HCT116 (cell line): ENCODE measurements at regions not wholly inside any gene's neighbourhood (a gene's known extent, or its start where the extent isn't known, plus 50 kb on each side); places are given as distances from the start of the nearest gene placed in this dataset.

Experiments used
- ATAC-seq: fragments of 200-7000 bp; cut with Tn5 transposase; 2 replicates; pipeline ENCODE4 v1.9.1; 2020; ENCODE audit warnings: mild to moderate bottlenecking, moderate library complexity
- BruUV-seq: library from RNA; stranded (reverse); fragments of 400-500 nt; replicated peaks from 2 replicates; lab custom pipeline; 2021; lab: Mats Ljungman, UMichigan
- CTCF ChIA-PET: fragments of 300-600 bp; sonication (Branson Sonifier 250); formaldehyde crosslinking; loops from one replicate; lab custom pipeline; 2021; ENCODE audit warnings: antibody characterized with exemption; lab: Charles Lee
- POLR2A ChIA-PET: fragments of 300-600, 350-600 bp; sonication (Branson Sonifier 250); formaldehyde crosslinking; loops from one replicate; lab custom pipeline; 2021; ENCODE audit warnings: antibody characterized with exemption; lab: Charles Lee
- RAD21 ChIA-PET, 2 experiments: fragments of 300-600 bp; sonication (Branson Sonifier 250); formaldehyde crosslinking; loops; one replicate each; lab custom pipeline; 2023; ENCODE audit warnings: low total read pairs in 2 of 2; ENCODE audit not compliant: uncharacterized antibody in 2 of 2, unreplicated experiment in 2 of 2, low non-redundant PET in 1 of 2; lab: Charles Lee
- DNase-seq: peaks from one replicate; pipeline ENCODE4 v3.0.0-alpha.2; 2010; ENCODE audit warnings: low read depth, low spot score
- H2AFZ ChIP-seq: fragments of 200-600 bp; shearing (Covaris generic), sonication (generic); 2 replicates; pipeline ENCODE4 v1.6.1; 2017; ENCODE audit warnings: low read depth, mixed run types, mixed read lengths, antibody characterized with exemption, low read length; ENCODE audit not compliant: poor library complexity, severe bottlenecking
- H3K27ac ChIP-seq: 2 replicates; pipeline ENCODE4 v1.5.1; 2012; ENCODE audit warnings: low read depth, low read length
- H3K27me3 ChIP-seq: fragments of 200-600 bp; sonication (generic); 2 replicates; pipeline ENCODE4 v1.6.1; 2016; ENCODE audit warnings: mixed run types, low read length, mixed read lengths; ENCODE audit not compliant: insufficient read depth
- H3K36me3 ChIP-seq, 2 experiments: fragments of 200-500 bp in 1 of 2; fragments of 200-600 bp in 1 of 2; sonication (Bioruptor generic) in 1 of 2; sonication (generic) in 1 of 2; 2 replicates each; pipeline versions ENCODE4 v1.5.1 to v1.6.1; 2014 to 2016; ENCODE audit warnings: low read length in 2 of 2, inconsistent platforms in 1 of 2, mixed read lengths in 1 of 2, mixed run types in 1 of 2; ENCODE audit not compliant: insufficient read depth in 2 of 2, control insufficient read depth in 1 of 2
- H3K4me1 ChIP-seq, 2 experiments: fragments of 200-600 bp in 1 of 2; sonication (generic) in 1 of 2; 2 replicates each; pipeline versions ENCODE4 v1.5.1 to v1.6.1; 2012 to 2017; ENCODE audit warnings: low read length in 2 of 2, inconsistent platforms in 1 of 2, mild to moderate bottlenecking in 1 of 2, mixed read lengths in 1 of 2, mixed run types in 1 of 2, moderate library complexity in 1 of 2; ENCODE audit not compliant: insufficient read depth in 2 of 2, control insufficient read depth in 1 of 2
- H3K4me2 ChIP-seq: fragments of 200-600 bp; sonication (generic); 2 replicates; pipeline ENCODE4 v1.6.1; 2017; ENCODE audit warnings: mixed run types, low read length, mixed read lengths
- H3K4me3 ChIP-seq, 2 experiments: fragments of 200-600 bp in 1 of 2; sonication (generic) in 1 of 2; replicated peaks in 1 of 2; 2 replicates each; pipeline ENCODE4 v1.5.1; 2011 to 2016; ENCODE audit warnings: low read length in 2 of 2, control low read depth in 1 of 2, low read depth in 1 of 2, mild to moderate bottlenecking in 1 of 2, mixed read lengths in 1 of 2, mixed run types in 1 of 2
- H3K79me2 ChIP-seq: fragments of 200-600 bp; sonication (generic); 2 replicates; pipeline ENCODE4 v1.6.1; 2017; ENCODE audit warnings: mild to moderate bottlenecking, mixed run types, low read length, moderate library complexity, mixed read lengths; ENCODE audit not compliant: insufficient read depth
- H3K9ac ChIP-seq: fragments of 200-600 bp; sonication (generic); 2 replicates; pipeline ENCODE4 v1.6.1; 2016; ENCODE audit warnings: low read length, mixed read lengths
- H3K9me2 ChIP-seq: fragments of 200-600 bp; sonication (generic), shearing (Covaris generic); 2 replicates; pipeline ENCODE4 v1.6.1; 2017; ENCODE audit warnings: mixed run types, mild to moderate bottlenecking, moderate library complexity; ENCODE audit not compliant: insufficient read depth
- H3K9me3 ChIP-seq, 2 experiments: fragments of 200-500 bp in 1 of 2; fragments of 200-600 bp in 1 of 2; sonication (Bioruptor generic) in 1 of 2; sonication (generic) in 1 of 2; 2 replicates each; pipeline ENCODE4 v1.6.1; 2014 to 2017; ENCODE audit warnings: low read length in 2 of 2, mixed read lengths in 2 of 2, inconsistent platforms in 1 of 2, low read depth in 1 of 2, mild to moderate bottlenecking in 1 of 2, mixed run types in 1 of 2, moderate library complexity in 1 of 2; ENCODE audit not compliant: control insufficient read depth in 1 of 2, insufficient read depth in 1 of 2
- H4K20me1 ChIP-seq: fragments of 200-600 bp; sonication (generic), shearing (Covaris generic); 2 replicates; pipeline ENCODE4 v1.6.1; 2017; ENCODE audit warnings: mixed run types, mild to moderate bottlenecking, moderate library complexity; ENCODE audit not compliant: insufficient read depth
- EZH2 ChIP-seq: fragments of 200-600 bp; sonication (generic); IDR thresholded peaks from 2 replicates; pipeline ENCODE4 v1.6.1; 2017; ENCODE audit warnings: antibody characterized with exemption, mixed run types
- EZH2phosphoT487 ChIP-seq: fragments of 200-600 bp; IDR thresholded peaks from 2 replicates; pipeline ENCODE4 v1.6.1; 2018; ENCODE audit warnings: antibody characterized with exemption, borderline replicate concordance
- FOSL1 ChIP-seq: IDR thresholded peaks from 2 replicates; pipeline ENCODE4 v1.6.1; 2012; ENCODE audit warnings: low read depth
- JUND ChIP-seq: IDR thresholded peaks from 2 replicates; pipeline ENCODE4 v1.6.1; 2012
- POLR2A ChIP-seq: IDR thresholded peaks from 2 replicates; pipeline ENCODE4 v1.7.0; 2011; ENCODE audit warnings: borderline replicate concordance; ENCODE audit not compliant: insufficient read depth, insufficient read length; ENCODE audit errors: extremely low read depth
- POLR2AphosphoS5 ChIP-seq: IDR thresholded peaks from 2 replicates; pipeline ENCODE4 v1.6.1; 2011; ENCODE audit warnings: mild to moderate bottlenecking, low read depth, low read length, moderate library complexity
- RAD21 ChIP-seq: IDR thresholded peaks from 2 replicates; pipeline ENCODE4 v1.6.1; 2012; ENCODE audit warnings: low read depth, mild to moderate bottlenecking
- SP1 ChIP-seq: IDR thresholded peaks from 2 replicates; pipeline ENCODE4 v1.6.1; 2012; ENCODE audit warnings: low read depth
- SRF ChIP-seq: IDR thresholded peaks from 2 replicates; pipeline ENCODE4 v1.6.1; 2012; ENCODE audit warnings: low read depth
- TCF7L2 ChIP-seq: IDR thresholded peaks from 2 replicates; pipeline ENCODE4 v1.7.0; 2011; ENCODE audit warnings: borderline replicate concordance, inconsistent platforms; ENCODE audit not compliant: insufficient read depth, insufficient read length; ENCODE audit errors: extremely low read depth
- YY1 ChIP-seq: IDR thresholded peaks from 2 replicates; pipeline ENCODE4 v1.6.1; 2011; ENCODE audit warnings: low read length, low read depth, moderate library complexity, mild to moderate bottlenecking; ENCODE audit not compliant: insufficient replicate concordance; ENCODE audit errors: extremely low read depth
- ZFX ChIP-seq: fragments of 450-650 bp; IDR thresholded peaks from 2 replicates; pipeline ENCODE4 v1.6.1; 2017
- intact Hi-C: fragments of 100-400 bp; cut with micrococcal nuclease; formaldehyde crosslinking; loops from 2 replicates; pipeline ENCODE4 v1.10.0; 2022
- TF ChIP-seq, protein P1 (sequence below): IDR thresholded peaks from 2 replicates; pipeline ENCODE4 v1.6.1; 2011; ENCODE audit warnings: mild to moderate bottlenecking, low read length, moderate library complexity; ENCODE audit not compliant: insufficient replicate concordance; ENCODE audit errors: extremely low read depth
- TF ChIP-seq, protein P2 (sequence below): IDR thresholded peaks from 2 replicates; pipeline ENCODE4 v1.6.1; 2012
- TF ChIP-seq, protein P3 (sequence below), 3 experiments: fragments of 200-600 bp in 1 of 3; sonication (generic) in 1 of 3; IDR thresholded peaks in 2 of 3; conservative IDR thresholded peaks in 1 of 3; 2 replicates each; pipeline ENCODE4 v1.5.1; 2012 to 2017; ENCODE audit warnings: low read depth in 2 of 3, low read length in 2 of 3, antibody characterized with exemption in 1 of 3, borderline replicate concordance in 1 of 3, control low read depth in 1 of 3, mild to moderate bottlenecking in 1 of 3, mixed read lengths in 1 of 3, mixed run types in 1 of 3, moderate library complexity in 1 of 3; ENCODE audit not compliant: insufficient read depth in 1 of 3

DNA sequence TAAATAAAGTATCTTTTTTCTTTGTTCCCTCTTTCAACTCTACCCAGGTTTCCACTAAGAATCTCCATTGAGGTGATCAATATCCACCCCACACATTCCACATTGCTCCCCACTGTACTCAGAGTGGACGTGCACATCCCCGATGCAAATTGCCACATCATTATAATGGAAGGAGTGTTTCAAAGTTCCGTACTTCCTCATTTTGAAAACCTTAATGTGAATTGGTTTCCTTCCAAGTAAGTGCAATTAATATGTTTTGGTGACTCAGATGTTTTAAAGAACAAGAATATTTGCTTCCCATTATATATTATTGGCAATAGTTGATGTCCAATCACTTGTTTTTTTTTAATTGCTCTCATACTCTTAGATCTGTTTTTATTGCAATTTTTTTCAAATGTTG is 463.6 kb downstream of the HACE1 start:
- ChIA-PET POLR2A (no interaction called here), RAD21 (no interaction called here), CTCF (no interaction called here)
- Histone ChIP-seq H2AFZ (no peak overlapping the region), H3K27me3 (no peaks in the 10 kb centered on the region), H3K4me3 (no peak overlapping the region), H4K20me1 (no peaks in the 10 kb centered on the region), H3K9ac (no peak overlapping the region), H3K36me3 (no peaks in the 10 kb centered on the region), H3K27ac (no peak overlapping the region), H3K9me2 (no peaks in the 10 kb centered on the region), H3K4me2 (no peak overlapping the region), H3K79me2 (no peaks in the 10 kb centered on the region), H3K4me1 (no peaks in the 10 kb centered on the region), H3K9me3 (no peaks in the 10 kb centered on the region)
- DNase-seq (no peak), ATAC-seq (no peak)
- no TSS peak for BruUV-seq
- TF ChIP-seq, protein P1, sequence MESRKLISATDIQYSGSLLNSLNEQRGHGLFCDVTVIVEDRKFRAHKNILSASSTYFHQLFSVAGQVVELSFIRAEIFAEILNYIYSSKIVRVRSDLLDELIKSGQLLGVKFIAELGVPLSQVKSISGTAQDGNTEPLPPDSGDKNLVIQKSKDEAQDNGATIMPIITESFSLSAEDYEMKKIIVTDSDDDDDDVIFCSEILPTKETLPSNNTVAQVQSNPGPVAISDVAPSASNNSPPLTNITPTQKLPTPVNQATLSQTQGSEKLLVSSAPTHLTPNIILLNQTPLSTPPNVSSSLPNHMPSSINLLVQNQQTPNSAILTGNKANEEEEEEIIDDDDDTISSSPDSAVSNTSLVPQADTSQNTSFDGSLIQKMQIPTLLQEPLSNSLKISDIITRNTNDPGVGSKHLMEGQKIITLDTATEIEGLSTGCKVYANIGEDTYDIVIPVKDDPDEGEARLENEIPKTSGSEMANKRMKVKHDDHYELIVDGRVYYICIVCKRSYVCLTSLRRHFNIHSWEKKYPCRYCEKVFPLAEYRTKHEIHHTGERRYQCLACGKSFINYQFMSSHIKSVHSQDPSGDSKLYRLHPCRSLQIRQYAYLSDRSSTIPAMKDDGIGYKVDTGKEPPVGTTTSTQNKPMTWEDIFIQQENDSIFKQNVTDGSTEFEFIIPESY: no peak
- TF ChIP-seq RAD21 (no peak), YY1 (no peak), SP1 (no peak), POLR2AphosphoS5 (no peak), EZH2 (no peak), TCF7L2 (no peak), ZFX (no peak), SRF (no peak), FOSL1 (no peak), JUND (no peak), EZH2phosphoT487 (no peak), POLR2A (no peak)
- TF ChIP-seq, protein P2, sequence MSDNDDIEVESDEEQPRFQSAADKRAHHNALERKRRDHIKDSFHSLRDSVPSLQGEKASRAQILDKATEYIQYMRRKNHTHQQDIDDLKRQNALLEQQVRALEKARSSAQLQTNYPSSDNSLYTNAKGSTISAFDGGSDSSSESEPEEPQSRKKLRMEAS: no peak
- TF ChIP-seq, protein P3, sequence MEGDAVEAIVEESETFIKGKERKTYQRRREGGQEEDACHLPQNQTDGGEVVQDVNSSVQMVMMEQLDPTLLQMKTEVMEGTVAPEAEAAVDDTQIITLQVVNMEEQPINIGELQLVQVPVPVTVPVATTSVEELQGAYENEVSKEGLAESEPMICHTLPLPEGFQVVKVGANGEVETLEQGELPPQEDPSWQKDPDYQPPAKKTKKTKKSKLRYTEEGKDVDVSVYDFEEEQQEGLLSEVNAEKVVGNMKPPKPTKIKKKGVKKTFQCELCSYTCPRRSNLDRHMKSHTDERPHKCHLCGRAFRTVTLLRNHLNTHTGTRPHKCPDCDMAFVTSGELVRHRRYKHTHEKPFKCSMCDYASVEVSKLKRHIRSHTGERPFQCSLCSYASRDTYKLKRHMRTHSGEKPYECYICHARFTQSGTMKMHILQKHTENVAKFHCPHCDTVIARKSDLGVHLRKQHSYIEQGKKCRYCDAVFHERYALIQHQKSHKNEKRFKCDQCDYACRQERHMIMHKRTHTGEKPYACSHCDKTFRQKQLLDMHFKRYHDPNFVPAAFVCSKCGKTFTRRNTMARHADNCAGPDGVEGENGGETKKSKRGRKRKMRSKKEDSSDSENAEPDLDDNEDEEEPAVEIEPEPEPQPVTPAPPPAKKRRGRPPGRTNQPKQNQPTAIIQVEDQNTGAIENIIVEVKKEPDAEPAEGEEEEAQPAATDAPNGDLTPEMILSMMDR (IDR thresholded peaks at IDR 0.05 in 2 of 3, conservative IDR thresholded peaks at IDR 0.05 in 1 of 3; ENCODE audit: borderline replicate concordance in 1 of 3, insufficient read depth in 1 of 3, low read depth in 2 of 3, low read length in 2 of 3): no peak
- intact Hi-C loops: no loop called here
